ENCODE measurements at regions not wholly inside any gene's neighbourhood (a gene's known extent, or its start where the extent isn't known, plus 50 kb on each side); places are given as distances from the start of the nearest gene placed in this dataset.

- POLR2A ChIA-PET (ENCODE audit: unreplicated experiment), result no interaction called here
- H3K23ac ChIP-seq (ENCODE audit: low read depth, low read length), result no peak overlapping the region
Measured at GRCh38 chr3:72452745-72453144, 395.5 kb downstream of the SHQ1 start.

More at GRCh38 chr3:72452745-72453144, 395.5 kb downstream of the SHQ1 start:
- WGBS, 2 experiments (ENCODE audit: extremely low coverage in 2 of 2, insufficient read length in 1 of 2), result 40% methylated on average over 1 of the region's 5 CpGs; no CpG with 5 or more reads in 1 of the 2 experiments
- peaks cover 37% of the 10 kb centered on the region for H3K27me3 ChIP-seq (ENCODE audit: control insufficient read depth, insufficient read depth, low read length)
- no peak overlapping the region for H2BK15ac ChIP-seq (ENCODE audit: low read depth, low read length)
- H4K5ac ChIP-seq (ENCODE audit: low read depth, low read length), result no peak overlapping the region
- no peak overlapping the region for H4K8ac ChIP-seq (ENCODE audit: low read depth in 2 of 2, low read length in 2 of 2)
- H2AFZ ChIP-seq (replicated peaks; ENCODE audit: low read length, poor library complexity), result no peak overlapping the region
- DNase-seq (no peak), ATAC-seq (ENCODE audit: low read depth) (no peak)
- no peak overlapping the region for H3K27ac ChIP-seq (ENCODE audit: insufficient read depth, low read length)
- in situ Hi-C loops (cut with MboI; ENCODE audit: low sequenced_read_pairs), result no loop called here
- H3K14ac ChIP-seq (replicated peaks; ENCODE audit: low read depth, low read length), result no peak overlapping the region
- no peak overlapping the region for H3K4ac ChIP-seq (ENCODE audit: low read depth, low read length)
- no peak overlapping the region for H3K18ac ChIP-seq (ENCODE audit: low read depth, low read length)
- H3K4me1 ChIP-seq (ENCODE audit: control insufficient read depth, insufficient read depth, low read length), result no peaks in the 10 kb centered on the region
- no peak overlapping the region for H3K56ac ChIP-seq (ENCODE audit: extremely low read depth, insufficient read depth, low read length)
- H3K4me3 ChIP-seq (ENCODE audit: insufficient read depth, low read depth, low read length), result no peak overlapping the region
- BruUV-seq (replicated peaks), result no TSS peak
- no peak overlapping the region for H2AK5ac ChIP-seq (ENCODE audit: low read depth, low read length)
- H3K36me3 ChIP-seq (ENCODE audit: control insufficient read depth, insufficient read depth, low read length), result no peaks in the 10 kb centered on the region
- no peaks in the 10 kb centered on the region for H4K20me1 ChIP-seq (ENCODE audit: insufficient read depth, low read length)
- TF ChIP-seq POLR2A (IDR thresholded peaks at IDR 0.05; ENCODE audit: low read depth, low read length) (no peak), MXI1 (IDR thresholded peaks at IDR 0.05; ENCODE audit: borderline replicate concordance, low read depth, low read length) (no peak), USF2 (IDR thresholded peaks at IDR 0.05; ENCODE audit: low read depth, low read length) (no peak), MAFK (IDR thresholded peaks at IDR 0.05; ENCODE audit: low read depth, low read length) (no peak)
- no peak overlapping the region for H2BK120ac ChIP-seq (ENCODE audit: low read depth, low read length)
- CTCF ChIA-PET, result no interaction called here
- no peaks in the 10 kb centered on the region for H3K79me1 ChIP-seq (ENCODE audit: low read depth in 1 of 2, low read length in 2 of 2)
- H3K9me3 ChIP-seq (ENCODE audit: control insufficient read depth, insufficient read depth, low read length), result no peaks in the 10 kb centered on the region; the same call in 1 of the 2 replicates
- dilution Hi-C loops (cut with HindIII; ENCODE audit: low sequenced_read_pairs, unreplicated experiment), result no loop called here
- intact Hi-C loops (cut with micrococcal nuclease), result no loop called here
- no peak overlapping the region for H2AK9ac ChIP-seq (replicated peaks; ENCODE audit: low read depth, low read length, poor library complexity)
- no peak overlapping the region for H3K4me2 ChIP-seq (ENCODE audit: low read depth, low read length)
- no peak overlapping the region for H4K91ac ChIP-seq (ENCODE audit: insufficient read depth, low read depth, low read length)
- no peak overlapping the region for H2BK20ac ChIP-seq (ENCODE audit: low read depth, low read length)
- no peak overlapping the region for H2BK5ac ChIP-seq (ENCODE audit: low read depth, low read length, poor library complexity, severe bottlenecking)
- H3K9me1 ChIP-seq (ENCODE audit: insufficient read depth, low read length), result no peaks in the 10 kb centered on the region; the same call in 1 of the 2 replicates
- H3K9ac ChIP-seq (ENCODE audit: low read depth, low read length), result no peak overlapping the region

All from IMR-90 (cell line).